ENCODE measurements at regions not wholly inside any gene's neighbourhood (a gene's known extent, or its start where the extent isn't known, plus 50 kb on each side); places are given as distances from the start of the nearest gene placed in this dataset.

DNA sequence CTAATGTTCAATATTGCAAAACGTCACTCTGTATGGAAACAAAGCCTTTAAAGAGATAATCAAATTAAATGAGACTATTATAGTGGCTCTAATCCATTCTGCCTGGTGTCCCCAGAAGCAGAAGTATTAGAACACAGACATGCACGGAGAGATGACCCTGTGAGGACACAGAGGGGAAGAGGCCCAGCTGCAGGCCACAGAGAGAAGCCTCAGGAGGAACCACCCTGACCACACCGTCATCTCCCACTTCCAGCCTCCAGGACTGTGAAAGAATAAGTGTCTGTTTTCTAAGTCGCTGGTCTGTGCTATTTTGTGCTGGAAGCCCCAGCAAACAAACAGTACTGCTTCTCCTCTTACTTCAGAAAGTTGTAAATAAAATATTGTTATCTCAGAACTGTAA lies 283.5 kb upstream of the ADARB2 start:
- no peak for DNase-seq (ENCODE audit: low spot score)

DNA sequence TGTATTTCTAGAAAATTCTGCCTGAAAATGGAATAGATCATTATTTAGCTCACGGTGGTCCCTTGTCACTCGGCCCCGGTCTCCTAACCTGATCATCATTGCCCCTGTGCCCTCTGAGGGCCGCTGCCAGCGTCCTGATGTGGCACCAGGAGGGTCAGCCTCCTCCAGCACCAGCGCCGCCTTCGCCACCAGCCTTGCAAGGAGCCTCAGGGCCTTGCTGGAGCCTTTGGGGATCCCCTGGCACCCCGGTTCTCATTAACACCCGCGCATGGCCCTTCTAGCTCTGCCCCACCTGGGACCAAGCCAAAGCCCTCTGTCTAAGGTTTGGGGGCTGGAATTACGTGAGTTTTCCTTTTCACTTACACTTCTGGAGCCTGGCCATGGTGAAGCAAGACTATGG lies 282.5 kb upstream of the ADARB2 start:
- DNase-seq (ENCODE audit: low spot score) = no peak

DNA sequence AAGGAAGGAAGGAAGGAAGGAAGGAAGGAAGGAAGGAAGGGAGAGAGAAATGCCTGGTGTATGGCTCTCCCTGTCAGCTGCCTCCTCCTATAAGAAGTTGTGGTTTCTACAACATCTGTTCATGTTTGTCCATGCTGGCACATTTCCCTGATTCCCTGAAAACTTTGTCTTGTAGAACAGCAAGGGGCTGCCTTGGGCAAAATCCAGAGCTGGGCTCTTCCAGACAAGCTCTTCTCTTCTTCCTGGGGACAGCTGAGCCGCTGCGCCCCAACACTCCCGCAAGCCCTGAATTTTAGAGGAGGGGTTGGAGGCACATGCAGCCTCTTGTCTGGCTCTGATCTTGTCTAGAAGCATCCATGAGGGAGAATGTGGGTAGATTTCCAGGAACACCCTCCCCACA lies 282.0 kb upstream of the ADARB2 start:
- DNase-seq (ENCODE audit: low spot score) = no peak

DNA sequence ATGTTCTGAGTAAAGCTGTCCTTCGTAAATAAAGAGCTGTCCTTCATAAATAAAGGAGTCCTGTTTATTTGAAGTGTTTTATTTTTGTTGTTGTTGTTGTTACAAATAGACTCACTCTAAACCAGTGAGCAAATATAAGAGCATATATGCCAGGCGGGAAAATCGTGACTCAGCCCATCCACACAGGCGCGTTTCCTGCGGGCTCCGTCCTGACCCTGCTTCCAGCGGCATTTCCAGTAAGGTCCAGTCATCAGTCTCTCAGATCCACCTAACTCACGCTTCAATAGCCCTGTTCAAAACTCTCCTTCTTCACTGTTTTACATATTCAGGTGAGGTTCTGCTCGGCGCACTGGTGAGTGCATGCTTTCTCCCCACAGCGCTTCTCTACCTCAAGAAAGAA lies 277.2 kb upstream of the ADARB2 start:
- no peak for DNase-seq (ENCODE audit: low spot score)

DNA sequence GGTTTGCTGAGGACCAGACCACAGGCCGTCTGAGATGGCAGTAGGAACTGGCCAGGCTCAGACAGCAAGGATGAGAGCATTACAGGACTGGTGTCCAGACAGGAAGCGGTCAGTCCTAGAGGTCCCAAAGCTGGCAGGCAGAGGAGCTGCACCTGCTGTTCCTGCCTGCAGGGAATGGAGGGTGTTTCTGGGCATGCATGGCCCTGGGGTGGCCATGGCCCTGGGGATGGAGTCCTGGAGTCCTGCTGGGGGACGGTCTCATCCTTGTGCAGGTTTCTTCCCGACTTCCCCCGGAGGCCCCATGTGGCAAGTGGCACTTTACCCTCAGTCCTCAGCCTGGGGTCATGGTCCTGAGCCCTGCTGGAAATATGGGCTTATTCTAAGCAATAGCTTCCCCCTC lies 274.9 kb upstream of the ADARB2 start:
- no peak for DNase-seq (ENCODE audit: low spot score)

DNA sequence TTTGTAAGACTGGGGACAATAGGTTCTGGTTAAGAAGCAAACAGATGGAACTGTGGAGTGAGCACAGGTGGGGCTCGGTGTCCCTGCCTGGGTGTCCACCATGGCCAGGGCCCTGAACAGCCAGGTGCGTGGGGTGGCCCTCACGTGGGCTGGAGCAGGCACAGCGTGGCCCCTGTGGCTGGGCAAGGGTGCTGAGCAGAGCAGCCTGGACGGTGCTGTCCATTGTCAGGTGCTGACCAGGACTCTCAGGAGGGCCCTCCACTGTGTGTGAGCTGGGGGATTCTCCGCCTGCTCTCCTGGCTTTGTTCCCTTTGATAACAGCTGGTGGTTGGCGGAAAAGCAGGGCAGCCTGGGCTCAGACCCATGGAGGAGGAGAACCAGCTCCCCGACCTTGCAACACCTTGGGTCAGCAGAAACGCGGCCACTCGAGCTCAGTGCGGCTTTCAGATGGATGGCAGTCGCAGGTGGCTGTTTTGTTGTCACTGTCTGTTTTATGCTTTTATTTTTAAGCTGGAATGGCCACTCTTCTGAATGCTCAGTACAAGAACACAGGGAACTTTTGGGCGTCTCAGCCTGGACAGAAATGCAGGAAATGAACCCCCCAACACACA lies 273.9 kb upstream of the ADARB2 start:
- DNase-seq (ENCODE audit: low spot score) = no peak

DNA sequence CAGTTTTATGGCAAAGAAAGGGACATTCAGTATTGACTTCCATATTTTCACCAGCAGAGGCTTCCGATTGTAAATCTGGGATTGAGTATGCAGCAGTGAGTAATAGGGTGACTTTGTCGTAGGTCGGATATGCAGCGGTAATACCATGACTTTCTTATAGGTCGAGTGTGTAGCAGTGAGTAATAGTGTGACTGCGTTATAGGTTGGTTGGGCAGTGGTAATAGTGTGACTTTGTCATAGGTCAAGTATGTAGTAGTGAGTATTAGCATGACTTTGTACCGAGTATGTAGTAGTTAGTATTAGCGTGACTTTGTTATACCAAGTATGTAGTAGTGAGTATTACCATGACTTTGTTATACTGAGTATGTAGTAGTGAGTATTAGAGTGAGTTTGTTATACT lies 268.2 kb upstream of the ADARB2 start:
- DNase-seq (ENCODE audit: low spot score) = no peak

DNA sequence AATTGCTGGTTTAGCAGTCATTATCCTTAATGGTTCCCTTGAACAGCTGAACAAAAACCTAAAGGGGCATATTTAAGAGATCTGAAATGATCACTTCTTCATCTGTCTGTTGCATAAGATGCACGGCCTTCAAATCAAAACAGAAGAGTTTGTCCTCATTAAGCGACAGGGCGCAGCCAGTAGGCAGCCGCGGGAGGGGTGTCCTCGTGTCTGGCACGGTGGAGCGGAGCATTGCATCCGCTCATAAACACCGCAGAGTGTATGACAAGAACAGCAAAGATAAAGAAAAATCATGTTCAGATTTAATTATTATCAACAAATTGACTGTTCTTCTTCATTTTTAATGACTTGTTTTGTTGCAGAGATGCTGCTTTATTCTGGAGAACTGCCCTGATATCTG lies 255.6 kb upstream of the ADARB2 start:
- no peak for DNase-seq (ENCODE audit: low spot score)

DNA sequence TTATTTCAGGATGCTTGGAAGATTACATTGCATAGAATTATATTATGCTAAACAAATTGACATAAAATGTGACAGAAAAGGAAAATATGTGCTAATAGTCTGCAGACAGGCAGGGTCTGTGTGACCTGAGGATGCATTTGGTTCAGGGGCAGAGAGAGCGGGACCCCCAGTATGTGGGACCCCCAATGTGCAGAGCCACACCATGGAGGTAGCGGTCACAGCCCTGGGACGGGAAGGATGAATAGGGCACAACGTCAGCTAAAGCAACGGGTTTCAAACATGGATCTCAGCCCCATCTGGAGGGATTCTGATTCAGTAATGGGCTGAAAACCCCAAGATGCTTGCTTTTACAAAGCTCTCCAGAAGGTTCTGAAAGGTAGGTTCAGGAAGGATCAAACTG lies 251.8 kb upstream of the ADARB2 start:
- DNase-seq (ENCODE audit: low spot score) = no peak

DNA sequence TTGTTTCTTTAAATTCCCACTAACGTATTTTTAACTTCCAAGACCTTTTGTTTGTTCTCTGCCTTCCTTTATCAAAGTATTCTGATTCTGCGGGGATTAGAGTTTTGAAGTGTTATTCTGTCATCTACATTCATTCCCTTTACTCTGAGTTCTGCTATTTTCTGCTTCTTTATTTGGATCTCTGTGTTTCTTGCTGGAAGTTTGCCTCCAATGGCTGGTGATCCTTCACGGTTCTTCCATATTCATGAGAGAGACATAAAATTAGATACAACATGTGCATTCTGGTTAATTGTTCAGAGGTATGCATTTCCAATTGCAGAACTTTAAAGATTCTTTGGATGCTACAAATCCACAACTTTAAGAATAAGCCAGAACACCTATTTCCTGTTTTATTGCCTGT lies 244.7 kb upstream of the ADARB2 start:
- DNase-seq (ENCODE audit: low spot score) = no peak

DNA sequence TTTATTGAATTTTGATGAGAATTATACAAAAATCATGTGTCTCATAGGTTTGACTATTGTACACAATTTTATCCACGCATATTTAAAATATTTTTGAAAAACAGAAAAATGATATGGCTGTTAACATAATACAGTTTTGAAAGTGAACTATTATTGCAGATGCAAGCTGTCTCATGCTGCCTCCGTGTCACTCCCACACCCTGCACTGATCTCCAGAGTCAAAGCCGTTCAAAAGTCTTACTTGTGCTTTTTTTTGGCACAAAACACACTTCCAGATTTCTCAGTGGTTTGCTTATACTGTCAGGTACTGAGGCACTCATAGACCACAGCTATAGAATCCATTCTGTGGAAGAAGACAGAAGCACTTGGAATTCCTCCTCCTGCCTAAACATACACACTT lies 243.1 kb upstream of the ADARB2 start:
- DNase-seq (ENCODE audit: low spot score) = no peak

DNA sequence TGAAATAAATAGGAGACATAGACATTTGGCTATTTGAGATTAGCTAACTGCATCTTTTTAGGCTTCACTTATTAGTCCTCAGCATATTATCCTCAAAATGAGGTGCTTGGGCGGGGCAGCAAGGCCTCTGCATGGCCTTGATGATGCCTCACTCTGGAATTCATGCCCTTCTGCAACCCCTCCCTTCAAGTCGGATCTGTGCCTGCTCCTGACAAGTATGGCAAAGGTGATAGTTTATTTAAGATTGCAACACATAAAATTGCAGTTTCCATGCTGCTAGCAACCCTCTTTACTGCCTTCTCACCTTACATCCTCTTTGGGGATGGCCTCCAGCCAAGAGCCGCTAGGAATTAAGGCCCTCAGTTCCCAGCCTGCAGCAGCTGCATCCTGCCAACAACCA lies 241.3 kb upstream of the ADARB2 start:
- no peak for DNase-seq (ENCODE audit: low spot score)

DNA sequence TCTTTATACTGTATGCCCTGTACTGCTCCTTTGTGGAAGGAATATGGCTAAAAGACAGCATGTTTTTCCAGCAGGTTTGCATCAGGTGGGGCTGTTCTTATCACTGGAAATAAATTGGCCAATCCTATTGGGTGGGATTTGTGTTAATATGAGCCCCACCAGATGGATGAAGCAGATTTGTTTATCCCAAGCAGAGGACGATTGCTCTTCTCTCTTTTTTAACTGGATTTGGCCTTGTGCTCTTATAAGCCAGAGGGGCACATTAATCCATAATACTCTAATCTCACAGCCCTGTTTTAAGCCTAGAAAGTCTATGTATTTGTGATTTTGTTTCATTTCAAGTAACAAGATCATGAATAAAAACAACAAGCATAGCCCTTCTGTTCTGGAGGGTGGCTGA lies 240.1 kb upstream of the ADARB2 start:
- no peak for DNase-seq (ENCODE audit: low spot score)

DNA sequence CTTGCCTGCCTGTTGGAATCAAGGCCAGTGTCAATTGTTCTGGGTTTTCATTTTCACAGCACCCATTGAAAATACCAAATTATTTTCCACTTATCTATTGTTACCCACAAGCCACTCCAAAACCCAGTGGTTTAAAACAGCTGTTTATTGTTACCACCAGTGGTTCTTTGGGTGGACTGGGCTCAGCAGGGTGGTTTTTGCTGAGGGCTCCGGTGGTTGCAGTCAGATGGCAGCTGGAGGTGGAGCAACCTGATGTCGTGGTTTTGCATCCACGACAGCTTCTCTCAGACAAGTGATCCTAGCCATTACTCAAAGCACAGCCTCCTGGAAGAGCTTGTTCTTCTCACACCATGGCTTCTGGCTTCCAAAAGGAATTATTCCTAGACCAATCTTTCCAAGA lies 235.1 kb upstream of the ADARB2 start:
- no peak for DNase-seq (ENCODE audit: low spot score)

DNA sequence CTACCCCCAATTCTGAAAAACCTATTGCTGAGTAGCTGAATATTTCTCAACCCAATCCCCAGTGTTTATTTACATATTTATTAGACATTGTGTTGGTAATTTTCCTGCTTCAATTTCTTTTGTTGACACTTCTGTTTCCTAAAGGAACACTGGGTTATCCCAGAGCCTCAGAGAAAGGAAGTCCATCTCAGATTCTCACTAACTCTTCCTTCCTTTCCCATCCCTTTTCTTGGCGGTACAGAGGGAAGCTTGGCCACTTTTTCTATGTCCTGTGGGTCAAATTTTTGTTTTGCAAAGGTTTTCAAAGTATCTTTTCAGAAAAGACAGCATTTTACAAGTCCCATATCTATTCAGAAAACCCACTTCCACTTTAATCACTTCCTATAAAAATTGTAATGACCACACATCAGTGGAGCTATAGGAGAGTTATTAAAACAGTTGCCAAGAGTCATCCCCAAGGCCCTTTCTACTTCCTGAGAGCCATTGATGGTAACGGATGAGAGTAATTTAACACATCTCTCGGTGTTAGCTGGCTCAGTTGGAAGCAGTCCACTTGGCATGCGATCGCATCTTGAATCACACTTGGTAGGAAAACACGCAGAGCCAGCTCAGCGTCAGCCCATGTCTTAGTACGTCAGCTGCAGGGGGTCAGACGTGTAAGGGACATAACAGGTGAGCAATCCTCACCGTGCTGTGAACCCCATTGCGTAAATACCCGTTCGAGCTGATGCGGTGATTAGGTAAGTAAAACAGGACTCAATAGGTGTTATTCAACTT lies 231.1 kb upstream of the ADARB2 start:
- no peak for DNase-seq (ENCODE audit: low spot score)

DNA sequence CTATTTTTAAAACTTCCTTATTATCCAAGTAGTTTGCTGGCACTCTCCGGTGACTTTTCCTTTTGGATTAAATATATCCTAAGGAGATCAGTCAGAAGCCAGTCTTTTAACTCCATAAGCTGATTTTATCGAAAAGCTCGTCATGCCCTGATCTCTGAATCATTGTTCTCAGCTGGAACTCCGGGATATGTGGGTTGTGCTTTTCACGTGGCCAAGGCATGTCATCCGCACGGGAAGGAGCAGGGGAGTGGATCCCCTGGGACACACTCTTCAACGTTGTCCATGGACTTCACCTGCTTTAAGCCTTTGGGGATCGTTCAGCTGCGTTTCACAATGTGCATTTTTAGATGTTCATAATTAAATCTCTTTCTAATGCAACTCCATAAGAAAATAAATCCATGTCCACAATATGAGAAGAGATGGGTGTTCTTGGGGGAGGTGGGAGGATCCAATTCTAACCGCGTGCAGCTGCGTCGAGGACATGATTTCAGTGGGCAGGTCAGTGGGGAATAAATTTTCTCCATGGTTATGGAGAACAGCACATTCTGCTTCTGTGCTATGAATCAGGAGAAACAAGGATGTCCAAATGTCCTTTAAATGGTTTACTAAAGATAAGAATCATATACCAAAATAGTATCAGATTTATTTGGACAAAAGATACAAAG lies 229.5 kb upstream of the ADARB2 start:
- no peak for DNase-seq (ENCODE audit: low spot score)

DNA sequence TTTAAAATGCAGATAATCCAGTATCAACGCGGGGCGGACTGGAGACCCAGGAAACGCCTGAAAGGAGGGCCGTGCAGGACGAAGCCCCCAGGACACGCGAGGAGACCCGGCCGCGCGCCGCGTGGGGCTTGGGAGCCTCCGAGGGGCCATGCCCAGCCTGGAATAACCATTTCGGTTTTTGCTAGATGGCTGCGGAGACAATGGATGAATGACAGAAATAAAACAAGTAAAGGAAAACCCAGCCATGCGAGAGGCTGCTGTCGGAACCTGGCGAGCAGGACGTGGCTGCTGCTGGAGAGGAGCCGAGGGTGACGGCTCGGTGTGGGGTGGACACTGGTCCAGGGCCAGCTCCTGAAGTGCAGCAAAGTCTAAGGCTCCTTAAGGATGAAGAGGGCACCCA lies 227.2 kb upstream of the ADARB2 start:
- DNase-seq (ENCODE audit: low spot score) = no peak

DNA sequence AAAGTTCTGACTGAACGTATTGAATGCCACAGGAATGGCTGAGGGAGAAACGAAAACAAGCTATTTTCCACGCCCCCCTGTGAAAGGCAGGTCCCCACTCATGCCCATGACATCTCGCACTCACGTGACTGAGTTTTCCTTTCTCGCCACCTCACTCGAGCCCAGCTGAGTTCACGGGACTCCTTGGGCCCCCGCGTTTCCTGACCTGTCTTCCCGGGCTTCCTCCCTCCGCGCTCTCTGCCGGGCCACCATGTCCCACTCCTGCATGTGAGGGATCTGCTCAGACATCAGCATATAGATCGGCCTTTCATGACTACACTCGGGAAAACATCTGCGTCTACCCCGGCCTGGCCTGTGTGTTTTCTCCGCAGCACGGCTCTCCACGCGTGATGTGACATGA lies 226.0 kb upstream of the ADARB2 start:
- DNase-seq (ENCODE audit: low spot score) = no peak

DNA sequence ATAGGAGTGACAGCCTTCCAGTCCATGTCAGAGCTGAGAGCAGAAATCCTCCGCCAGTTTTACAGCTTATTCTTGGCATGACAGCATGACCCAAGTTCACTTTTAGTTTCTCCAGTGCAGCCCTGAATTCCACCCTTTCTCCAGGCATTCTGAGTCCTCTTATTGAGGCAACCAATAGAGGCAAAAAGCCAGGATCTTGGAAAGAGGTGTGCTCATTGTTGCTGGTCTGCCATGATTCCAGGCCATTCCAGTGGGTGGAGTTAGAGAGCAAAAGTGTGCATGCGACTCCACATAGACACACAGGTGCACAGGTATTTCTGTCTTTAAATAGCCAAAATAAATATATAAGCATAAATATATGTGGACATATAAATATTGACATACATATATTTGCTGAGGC lies 224.7 kb upstream of the ADARB2 start:
- DNase-seq (ENCODE audit: low spot score) = no peak

DNA sequence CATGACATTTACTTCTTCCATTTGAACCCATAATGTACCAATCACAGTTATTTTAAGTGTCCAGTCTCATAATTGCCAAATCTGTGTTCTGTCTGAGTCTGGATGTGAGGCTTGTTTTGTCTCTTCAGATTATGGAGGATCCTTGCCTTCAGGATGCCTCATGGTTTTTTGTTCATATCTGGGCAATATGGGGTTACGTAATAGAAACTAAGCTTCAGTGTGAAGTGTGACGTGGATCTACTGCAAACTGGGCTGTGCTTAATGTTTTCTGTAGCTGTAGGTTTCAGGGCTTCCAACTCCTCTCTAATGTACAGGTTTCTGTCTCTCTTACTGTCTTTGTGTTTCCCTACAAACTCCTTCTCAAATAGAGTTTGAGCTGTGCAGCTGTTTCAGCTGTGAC lies 223.7 kb upstream of the ADARB2 start:
- no peak for DNase-seq (ENCODE audit: low spot score)

DNA sequence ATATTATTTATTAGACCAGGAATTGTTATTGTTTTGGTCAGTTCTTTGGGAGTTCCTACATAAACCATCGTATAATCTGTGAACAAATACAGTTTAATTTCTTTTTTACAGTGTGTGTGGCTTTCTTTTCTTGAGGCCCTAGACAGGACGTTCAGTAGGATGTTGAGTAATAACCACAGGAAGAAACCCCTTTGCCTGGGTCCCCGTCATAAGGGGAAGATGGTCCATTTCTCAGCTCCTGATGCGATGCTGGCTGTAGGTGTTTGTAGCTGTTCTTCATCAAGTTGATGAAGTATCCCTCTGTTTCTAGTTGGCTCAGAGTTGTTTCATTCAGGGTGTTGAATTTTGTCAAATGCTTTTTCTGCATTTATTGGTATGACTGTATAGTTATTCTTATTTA lies 219.7 kb upstream of the ADARB2 start:
- DNase-seq (ENCODE audit: low spot score) = no peak

DNA sequence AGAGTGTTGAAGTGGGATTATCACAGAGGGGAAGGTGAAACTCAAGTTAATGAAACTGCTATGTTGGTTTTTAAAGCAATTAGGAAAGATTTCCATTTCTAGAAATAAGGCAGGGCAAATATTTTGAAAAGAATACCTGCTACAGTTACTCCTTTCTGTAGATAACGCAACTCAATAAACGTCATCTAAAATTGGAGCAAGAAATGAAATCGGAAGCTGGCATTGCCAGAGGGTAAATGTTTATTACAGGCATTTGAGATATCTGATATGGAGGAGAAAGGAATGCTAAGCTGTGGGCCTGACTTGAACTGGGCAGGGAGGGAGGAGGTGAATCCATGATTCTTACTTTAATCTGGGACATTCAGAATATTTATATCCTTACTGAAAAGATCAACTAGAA lies 217.0 kb upstream of the ADARB2 start:
- DNase-seq (ENCODE audit: low spot score) = no peak

Measured in pons (tissue), 1 donor.